ENCODE measurements at regions not wholly inside any gene's neighbourhood (a gene's known extent, or its start where the extent isn't known, plus 50 kb on each side); places are given as distances from the start of the nearest gene placed in this dataset.

- H3K4me3 ChIP-seq (ENCODE audit: low read depth, low read length), result no peak overlapping the region
- TF ChIP-seq, protein P1, sequence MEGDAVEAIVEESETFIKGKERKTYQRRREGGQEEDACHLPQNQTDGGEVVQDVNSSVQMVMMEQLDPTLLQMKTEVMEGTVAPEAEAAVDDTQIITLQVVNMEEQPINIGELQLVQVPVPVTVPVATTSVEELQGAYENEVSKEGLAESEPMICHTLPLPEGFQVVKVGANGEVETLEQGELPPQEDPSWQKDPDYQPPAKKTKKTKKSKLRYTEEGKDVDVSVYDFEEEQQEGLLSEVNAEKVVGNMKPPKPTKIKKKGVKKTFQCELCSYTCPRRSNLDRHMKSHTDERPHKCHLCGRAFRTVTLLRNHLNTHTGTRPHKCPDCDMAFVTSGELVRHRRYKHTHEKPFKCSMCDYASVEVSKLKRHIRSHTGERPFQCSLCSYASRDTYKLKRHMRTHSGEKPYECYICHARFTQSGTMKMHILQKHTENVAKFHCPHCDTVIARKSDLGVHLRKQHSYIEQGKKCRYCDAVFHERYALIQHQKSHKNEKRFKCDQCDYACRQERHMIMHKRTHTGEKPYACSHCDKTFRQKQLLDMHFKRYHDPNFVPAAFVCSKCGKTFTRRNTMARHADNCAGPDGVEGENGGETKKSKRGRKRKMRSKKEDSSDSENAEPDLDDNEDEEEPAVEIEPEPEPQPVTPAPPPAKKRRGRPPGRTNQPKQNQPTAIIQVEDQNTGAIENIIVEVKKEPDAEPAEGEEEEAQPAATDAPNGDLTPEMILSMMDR (IDR thresholded peaks at IDR 0.05; ENCODE audit: low read depth, low read length, missing control alignments), result no peak
- no peak for DNase-seq (ENCODE audit: low read depth)
Observed at GRCh38 chr10:22851865-22852239, 76.0 kb upstream of the ARMC3 start.

DNA sequence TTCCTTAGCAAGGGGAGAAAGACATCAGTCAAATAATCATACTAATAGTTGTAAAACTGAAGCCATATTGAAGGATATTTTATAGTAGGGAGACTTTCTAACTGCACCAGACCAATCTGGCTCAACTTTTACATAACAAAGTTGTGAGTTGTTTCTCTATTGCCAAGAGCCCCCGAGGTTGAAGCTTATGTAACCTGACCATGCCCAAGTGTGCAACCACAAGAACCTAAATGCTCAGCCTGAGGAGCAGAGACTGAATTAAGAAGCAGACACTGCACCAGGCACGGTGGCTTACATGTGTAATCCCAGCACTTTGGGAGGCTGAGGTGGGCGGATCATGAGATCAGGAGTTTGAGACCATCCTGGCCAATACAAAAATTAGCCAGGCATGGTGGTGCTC is 77.3 kb upstream of the ARMC3 start:
- no peak for DNase-seq (ENCODE audit: low read depth)
- H3K4me3 ChIP-seq (ENCODE audit: low read depth, low read length), result no peak overlapping the region
- TF ChIP-seq, protein P1 (IDR thresholded peaks at IDR 0.05; ENCODE audit: low read depth, low read length, missing control alignments), result no peak

GRCh38 chr10:22849077-22849805 is 78.6 kb upstream of the ARMC3 start:
- TF ChIP-seq, protein P1 (IDR thresholded peaks at IDR 0.05; ENCODE audit: low read depth, low read length, missing control alignments), result no peak
- no peak for DNase-seq (ENCODE audit: low read depth)
- no peak overlapping the region for H3K4me3 ChIP-seq (ENCODE audit: low read depth, low read length)

GRCh38 chr10:22848509-22848908 is 79.3 kb upstream of the ARMC3 start:
- TF ChIP-seq, protein P1 (IDR thresholded peaks at IDR 0.05; ENCODE audit: low read depth, low read length, missing control alignments), result no peak
- H3K4me3 ChIP-seq (ENCODE audit: low read depth, low read length), result no peak overlapping the region
- DNase-seq (ENCODE audit: low read depth), result no peak

GRCh38 chr10:22846294-22846693 is 81.6 kb upstream of the ARMC3 start:
- TF ChIP-seq, protein P1 (IDR thresholded peaks at IDR 0.05; ENCODE audit: low read depth, low read length, missing control alignments), result no peak

GRCh38 chr10:22839639-22840038 is 88.2 kb upstream of the ARMC3 start:
- TF ChIP-seq, protein P1 (IDR thresholded peaks at IDR 0.05; ENCODE audit: low read depth, low read length, missing control alignments), result no peak

More at GRCh38 chr10:22846294-22846693, 81.6 kb upstream of the ARMC3 start:
- H3K4me3 ChIP-seq (ENCODE audit: low read depth, low read length), result no peak overlapping the region
- no peak for DNase-seq (ENCODE audit: low read depth)

GRCh38 chr10:22837771-22838170 is 90.1 kb upstream of the ARMC3 start:
- DNase-seq (ENCODE audit: low read depth), result no peak
- no peak overlapping the region for H3K4me3 ChIP-seq (ENCODE audit: low read depth, low read length)
- TF ChIP-seq, protein P1 (IDR thresholded peaks at IDR 0.05; ENCODE audit: low read depth, low read length, missing control alignments), result no peak

More at GRCh38 chr10:22839639-22840038, 88.2 kb upstream of the ARMC3 start:
- DNase-seq (ENCODE audit: low read depth), result no peak
- H3K4me3 ChIP-seq (ENCODE audit: low read depth, low read length), result no peak overlapping the region
